CD14-positive monocyte (primary cell): ENCODE measurements at regions not wholly inside any gene's neighbourhood (a gene's known extent, or its start where the extent isn't known, plus 50 kb on each side); places are given as distances from the start of the nearest gene placed in this dataset.
"Not testable (repeated sequence)": the region's sequence is repeated elsewhere in the genome, so short reads cannot be mapped to it uniquely, and the experiment has no call there.

Experiments
- DNase-seq, 3 donors: peaks; one replicate each; pipeline ENCODE4 v3.0.0-alpha.2; 2011 to 2022
- H2AFZ ChIP-seq: 2 replicates; pipeline ENCODE4 v1.6.0; 2012; ENCODE audit warnings: mild to moderate bottlenecking, low read depth, low read length, inconsistent platforms; ENCODE audit not compliant: insufficient read depth, poor library complexity, severe bottlenecking
- H3K27ac ChIP-seq, 2 donors: 1 replicate in 1 of 2; 2 replicates in 1 of 2; pipeline ENCODE4 v1.5.1; 2012 to 2013; ENCODE audit warnings: low read length in 2 of 2, control low read depth in 1 of 2, inconsistent platforms in 1 of 2, low read depth in 1 of 2, mild to moderate bottlenecking in 1 of 2
- H3K27me3 ChIP-seq, 2 donors: one replicate each; pipeline versions ENCODE4 v1.6.0 to v1.6.1; 2011 to 2013; ENCODE audit warnings: low read length in 2 of 2; ENCODE audit not compliant: control insufficient read depth in 2 of 2, insufficient read depth in 2 of 2
- H3K36me3 ChIP-seq, 2 donors: replicated peaks in 1 of 2; 1 replicate in 1 of 2; 2 replicates in 1 of 2; pipeline versions ENCODE4 v1.5.1 to v1.6.1; 2012 to 2013; ENCODE audit warnings: low read length in 2 of 2, control low read depth in 1 of 2, inconsistent platforms in 1 of 2, mild to moderate bottlenecking in 1 of 2; ENCODE audit not compliant: insufficient read depth in 2 of 2, control insufficient read depth in 1 of 2
- H3K4me1 ChIP-seq, 2 donors: 1 replicate in 1 of 2; 2 replicates in 1 of 2; pipeline versions ENCODE4 v1.5.1 to v1.6.1; 2012 to 2013; ENCODE audit warnings: low read length in 2 of 2, control low read depth in 1 of 2, inconsistent platforms in 1 of 2, mild to moderate bottlenecking in 1 of 2, moderate library complexity in 1 of 2; ENCODE audit not compliant: insufficient read depth in 2 of 2, control insufficient read depth in 1 of 2
- H3K4me2 ChIP-seq: replicated peaks from 2 replicates; pipeline ENCODE3; 2012; ENCODE audit warnings: low read length, moderate library complexity, mild to moderate bottlenecking; ENCODE audit not compliant: poor library complexity, severe bottlenecking; ENCODE audit errors: extremely low read depth
- H3K4me3 ChIP-seq, 3 experiments: fragments of 200-600 bp in 1 of 3; sonication (generic) in 1 of 3; replicated peaks in 1 of 3; 1 replicate in 2 of 3; 2 replicates in 1 of 3; pipeline ENCODE4 v1.5.1; 2011 to 2013; ENCODE audit warnings: low read length in 3 of 3, mild to moderate bottlenecking in 3 of 3, control low read depth in 2 of 3, low read depth in 2 of 3, inconsistent platforms in 1 of 3, moderate library complexity in 1 of 3
- H3K79me2 ChIP-seq: 2 replicates; pipeline ENCODE4 v1.6.0; 2012; ENCODE audit warnings: mild to moderate bottlenecking, control low read depth, inconsistent platforms, low read length, moderate library complexity; ENCODE audit not compliant: insufficient read depth
- H3K9ac ChIP-seq: 2 replicates; pipeline ENCODE4 v1.6.0; 2017; ENCODE audit warnings: low read length, mild to moderate bottlenecking; ENCODE audit not compliant: insufficient read depth, poor library complexity, severe bottlenecking
- H3K9me3 ChIP-seq, 2 donors: replicated peaks in 1 of 2; 1 replicate in 1 of 2; 2 replicates in 1 of 2; pipeline versions ENCODE4 v1.5.1 to v1.6.1; 2012 to 2013; ENCODE audit warnings: low read length in 2 of 2, control low read depth in 1 of 2; ENCODE audit not compliant: control insufficient read depth in 1 of 2, insufficient read depth in 1 of 2
- H4K20me1 ChIP-seq: 2 replicates; pipeline ENCODE4 v1.6.0; 2012; ENCODE audit warnings: mild to moderate bottlenecking, low read length, control low read depth, moderate library complexity; ENCODE audit not compliant: insufficient read depth
- H3K27ac Mint-ChIP-seq, 7 donors: one replicate each; pipeline ENCODE4 v1.8.0; 2020; ENCODE audit warnings: mild to moderate bottlenecking in 7 of 7, mixed read lengths in 7 of 7, moderate library complexity in 6 of 7, inconsistent platforms in 2 of 7
- H3K27me3 Mint-ChIP-seq, 3 donors: one replicate each; pipeline ENCODE4 v1.8.0; 2021 to 2022; ENCODE audit warnings: low read depth in 3 of 3, mild to moderate bottlenecking in 3 of 3, mixed read lengths in 3 of 3, moderate library complexity in 3 of 3, inconsistent platforms in 1 of 3
- H3K36me3 Mint-ChIP-seq, 2 donors: one replicate each; pipeline ENCODE4 v1.8.0; 2020; ENCODE audit warnings: mixed read lengths in 2 of 2, inconsistent platforms in 1 of 2, mild to moderate bottlenecking in 1 of 2
- H3K4me1 Mint-ChIP-seq: one replicate; pipeline ENCODE4 v1.8.0; 2020; ENCODE audit warnings: mild to moderate bottlenecking, mixed read lengths
- H3K4me3 Mint-ChIP-seq, 2 donors: one replicate each; pipeline ENCODE4 v1.8.0; 2020; ENCODE audit warnings: mild to moderate bottlenecking in 2 of 2, mixed read lengths in 2 of 2, moderate library complexity in 1 of 2
- H3K9me3 Mint-ChIP-seq, 7 donors: one replicate each; pipeline ENCODE4 v1.8.0; 2020 to 2022; ENCODE audit warnings: mixed read lengths in 7 of 7, mild to moderate bottlenecking in 6 of 7, moderate library complexity in 6 of 7, inconsistent platforms in 2 of 7
- CTCF ChIP-seq: fragments of 200-600 bp; IDR thresholded peaks from one replicate; pipeline ENCODE4 v1.8.0; 2022; ENCODE audit warnings: antibody characterized with exemption, mild to moderate bottlenecking
- WGBS: methylation state at CpG from one replicate; pipeline ENCODE4 v1.1.5; 2013; ENCODE audit warnings: missing lambda C conversion rate; ENCODE audit not compliant: insufficient coverage; 5-methylcytosine and 5-hydroxymethylcytosine counted together
- intact Hi-C, 2 donors: fragments of 100-400 bp; cut with micrococcal nuclease; formaldehyde crosslinking; loops; one replicate each; pipeline versions ENCODE4 v1.15.0 to v1.15.1; 2023

DNA sequence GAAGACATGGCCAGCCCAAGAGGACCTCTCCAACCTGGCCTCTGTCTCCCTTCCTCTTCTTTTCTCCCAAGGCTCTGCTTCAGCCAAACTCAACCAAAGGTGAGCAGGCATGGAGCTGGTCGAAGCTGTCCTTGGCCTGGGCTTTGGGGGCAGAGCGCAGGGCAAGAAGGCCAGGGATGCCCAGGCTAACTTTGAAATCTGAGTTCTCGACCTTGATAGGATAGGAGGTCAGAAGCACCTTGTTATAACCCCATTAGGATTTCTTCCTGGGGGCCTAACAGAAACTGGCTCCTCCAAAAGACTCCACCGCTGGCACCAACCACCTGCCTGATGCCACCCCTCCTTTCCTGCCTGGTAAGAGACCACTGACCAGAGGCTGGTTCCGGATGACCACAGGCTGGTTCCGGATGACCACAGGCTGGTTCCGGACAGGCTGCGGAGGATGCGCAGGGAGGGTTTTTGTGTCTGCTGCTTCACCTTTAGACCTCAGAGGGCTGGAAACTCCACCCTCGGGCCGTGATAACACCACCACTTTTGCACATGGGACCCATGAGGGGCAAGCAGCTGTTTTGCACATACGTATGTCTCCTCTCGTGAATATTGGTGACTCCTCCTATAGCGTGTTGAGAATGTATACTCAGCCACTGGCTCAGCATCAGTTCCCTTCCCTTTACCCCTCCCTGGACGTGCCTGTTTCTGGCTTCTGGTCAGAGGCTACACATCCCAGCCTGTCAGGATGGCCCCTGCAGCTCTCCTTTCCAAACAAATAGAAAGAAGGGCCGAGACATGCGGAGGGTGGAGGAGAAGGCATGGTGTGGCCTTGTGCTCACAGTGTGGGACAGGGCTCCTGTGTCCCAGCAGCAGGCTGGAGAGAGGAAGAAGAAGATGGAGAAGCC lies 140.1 kb downstream of the DNAJB6 start:
- H3K27me3 Mint-ChIP-seq = peaks cover 1 to 13% (median 7%) of the 10 kb centered on the region in 3 donors
- Histone ChIP-seq H3K27me3 (no peaks in the 10 kb centered on the region), H3K9me3 (peaks cover 18 to 24% of the 10 kb centered on the region in 2 donors), H4K20me1 (no peaks in the 10 kb centered on the region), H3K79me2 (no peaks in the 10 kb centered on the region), H3K4me3 (no peak overlapping the region), H3K27ac (no peak overlapping the region), H3K9ac (no peak overlapping the region), H2AFZ (no peak overlapping the region), H3K4me2 (no peak overlapping the region), H3K4me1 (no peaks in the 10 kb centered on the region), H3K36me3 (no peaks in the 10 kb centered on the region)
- H3K4me3 Mint-ChIP-seq = no peak overlapping the region
- TF ChIP-seq CTCF = no peak
- peaks cover 22 to 38% (median 26%) of the 10 kb centered on the region in 7 donors for H3K9me3 Mint-ChIP-seq
- peaks cover 4% of the 10 kb centered on the region for H3K4me1 Mint-ChIP-seq
- no peak overlapping the region for H3K27ac Mint-ChIP-seq
- no peak for DNase-seq
- WGBS = 84% methylated on average over 13 of the region's 17 CpGs
- peaks cover 0 to 5% of the 10 kb centered on the region in 2 donors for H3K36me3 Mint-ChIP-seq
- intact Hi-C loops = no loop called here

GRCh38 chr7:157477550-157478212 lies 140.9 kb downstream of the DNAJB6 start:
- peaks cover 1 to 13% (median 7%) of the 10 kb centered on the region in 3 donors for H3K27me3 Mint-ChIP-seq
- peaks cover 0 to 3% of the 10 kb centered on the region in 2 donors for H3K36me3 Mint-ChIP-seq
- no peak overlapping the region for H3K9ac ChIP-seq
- no peaks in the 10 kb centered on the region for H4K20me1 ChIP-seq
- H3K27ac Mint-ChIP-seq = no peak overlapping the region
- H3K4me2 ChIP-seq = no peak overlapping the region
- H3K9me3 Mint-ChIP-seq = peaks cover 16 to 31% (median 19%) of the 10 kb centered on the region in 7 donors
- H3K4me1 ChIP-seq = no peaks in the 10 kb centered on the region
- no peak for TF ChIP-seq CTCF
- H3K36me3 ChIP-seq = no peaks in the 10 kb centered on the region
- H3K27me3 ChIP-seq = no peaks in the 10 kb centered on the region
- peaks cover 12 to 16% of the 10 kb centered on the region in 2 donors for H3K9me3 ChIP-seq
- no peak overlapping the region for H3K4me3 Mint-ChIP-seq
- no peak overlapping the region for H3K4me3 ChIP-seq
- no peaks in the 10 kb centered on the region for H3K79me2 ChIP-seq
- no peak overlapping the region for H3K27ac ChIP-seq
- intact Hi-C loops = no loop called here
- 88% methylated on average over 11 of the region's 20 CpGs for WGBS
- H2AFZ ChIP-seq = no peak overlapping the region
- no peak for DNase-seq
- H3K4me1 Mint-ChIP-seq = peaks cover 3% of the 10 kb centered on the region

DNA sequence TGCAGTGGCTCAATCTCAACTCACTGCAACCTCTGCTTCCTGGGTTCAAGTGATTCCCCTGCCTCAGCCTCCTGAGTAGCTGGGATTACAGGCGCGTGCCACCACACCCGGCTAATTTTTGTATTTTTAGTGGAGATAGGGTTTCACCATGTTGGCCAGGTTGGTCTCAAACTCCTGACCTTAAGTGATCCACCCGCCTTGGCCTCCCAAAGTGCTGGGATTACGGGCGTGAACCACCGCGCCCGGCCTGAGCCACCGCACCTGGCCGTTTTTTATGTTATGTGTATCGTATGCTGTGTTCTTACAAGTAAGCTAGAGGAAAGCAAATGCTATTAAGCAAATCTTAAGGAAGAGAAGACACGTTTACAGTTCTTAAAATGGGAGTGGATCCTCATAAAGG lies 141.8 kb downstream of the DNAJB6 start:
- not testable (repeated sequence) for H3K27ac Mint-ChIP-seq, H3K4me3 Mint-ChIP-seq
- WGBS = 85% methylated on average over 10 of the region's 13 CpGs

More for the DNA sequence above, 141.8 kb downstream of the DNAJB6 start:
- H3K4me3 ChIP-seq, H3K36me3 ChIP-seq, intact Hi-C loops, H3K79me2 ChIP-seq, H4K20me1 ChIP-seq, H3K9me3 ChIP-seq, H2AFZ ChIP-seq, H3K4me1 Mint-ChIP-seq, H3K4me2 ChIP-seq, H3K27me3 ChIP-seq, H3K27ac ChIP-seq, H3K9ac ChIP-seq, DNase-seq, H3K4me1 ChIP-seq, H3K36me3 Mint-ChIP-seq: not testable (repeated sequence)
- H3K27me3 Mint-ChIP-seq = peaks cover 1 to 13% (median 7%) of the 10 kb centered on the region in 3 donors
- H3K9me3 Mint-ChIP-seq = peaks cover 8 to 22% (median 11%) of the 10 kb centered on the region in 7 donors
